Stimulated activated CD4-positive, alpha-beta T cell treated with anti-CD3 and anti-CD28 coated beads, Interleukin-1b, Interleukin-23, amount 100 ng/mL, for 48 hours (primary cell): ENCODE measurements at regions not wholly inside any gene's neighbourhood (a gene's known extent, or its start where the extent isn't known, plus 50 kb on each side); places are given as distances from the start of the nearest gene placed in this dataset.

Experiments used
- DNase-seq: peaks from one replicate; pipeline ENCODE4 v3.0.0-alpha.2; 2020

DNA sequence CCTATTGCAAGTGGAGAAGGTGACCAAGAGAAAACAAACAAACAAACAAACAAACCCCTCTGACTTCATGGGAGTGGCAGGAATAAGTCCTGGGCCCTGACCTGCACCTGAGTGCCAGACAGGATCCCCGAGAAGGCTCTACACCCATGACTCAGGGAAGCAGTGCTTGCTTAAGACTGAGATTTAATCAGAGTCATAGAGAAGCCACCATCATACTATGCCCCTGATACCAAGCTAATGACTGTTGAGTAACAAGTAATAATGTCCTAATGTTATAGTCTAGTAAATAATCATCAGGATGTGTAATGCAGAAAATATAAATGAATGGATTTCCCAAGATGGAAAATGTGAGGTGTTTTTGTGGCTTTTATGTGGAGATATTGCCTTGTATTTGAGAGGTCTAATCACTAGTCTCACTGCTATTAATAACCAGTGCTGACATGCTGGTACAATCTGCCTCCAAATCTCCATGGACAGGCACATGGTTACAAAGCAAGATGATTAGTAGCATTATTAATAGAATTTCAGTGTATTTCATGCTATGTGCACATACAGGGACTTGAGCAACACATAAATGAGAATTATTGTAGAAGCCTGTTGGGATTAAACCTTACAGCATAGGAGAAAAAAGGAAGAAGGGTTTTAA, 1290.9 kb downstream of the MRPL39 start:
- no peak for DNase-seq

- no peak for DNase-seq
Measured at GRCh38 chr21:24310788-24311187, 1296.5 kb downstream of the MRPL39 start.

DNA sequence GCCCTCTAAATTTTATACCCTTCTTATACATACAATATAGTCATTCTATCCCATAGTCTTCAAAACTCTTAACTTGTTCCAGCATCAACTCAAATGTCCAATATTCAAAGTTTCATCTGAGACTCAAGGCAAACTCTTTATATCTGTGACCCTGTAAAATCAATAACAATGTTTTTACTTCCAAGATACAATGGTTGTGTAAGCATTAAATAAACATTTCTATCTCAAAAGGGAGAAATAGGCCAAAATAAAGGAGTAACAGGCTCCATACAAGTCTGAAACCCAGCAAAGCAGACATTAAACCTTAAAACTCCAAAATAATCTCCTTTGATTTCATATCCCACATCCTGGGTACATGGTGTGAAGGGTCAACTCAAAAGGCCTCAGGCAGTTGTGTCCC, 1299.1 kb downstream of the MRPL39 start:
- no peak for DNase-seq

DNA sequence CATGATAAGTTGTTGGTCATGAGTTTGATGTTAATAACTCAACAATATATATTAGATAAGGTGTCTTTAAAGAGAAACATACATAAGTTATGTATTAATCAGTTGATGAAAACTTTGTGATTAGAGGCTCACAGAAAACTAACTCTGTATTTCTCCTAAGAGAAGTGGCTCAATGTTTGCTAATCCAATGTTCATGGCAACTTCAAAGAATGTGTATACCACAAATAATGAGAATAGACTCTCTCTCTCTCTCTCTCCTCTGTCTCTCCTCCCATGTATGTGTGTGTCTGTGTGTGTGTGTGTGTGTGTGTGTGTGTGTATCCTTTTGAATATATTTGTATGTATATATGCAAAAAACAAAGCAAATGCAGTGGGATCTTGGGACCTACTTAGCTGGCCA, 1304.9 kb downstream of the MRPL39 start:
- DNase-seq, result no peak

GRCh38 chr21:24298040-24298439, 1309.2 kb downstream of the MRPL39 start:
- no peak for DNase-seq

GRCh38 chr21:24294171-24294570, 1313.1 kb downstream of the MRPL39 start:
- DNase-seq, result no peak

GRCh38 chr21:24290151-24290833, 1317.0 kb downstream of the MRPL39 start:
- peak; percentile 18 for DNase-seq

DNA sequence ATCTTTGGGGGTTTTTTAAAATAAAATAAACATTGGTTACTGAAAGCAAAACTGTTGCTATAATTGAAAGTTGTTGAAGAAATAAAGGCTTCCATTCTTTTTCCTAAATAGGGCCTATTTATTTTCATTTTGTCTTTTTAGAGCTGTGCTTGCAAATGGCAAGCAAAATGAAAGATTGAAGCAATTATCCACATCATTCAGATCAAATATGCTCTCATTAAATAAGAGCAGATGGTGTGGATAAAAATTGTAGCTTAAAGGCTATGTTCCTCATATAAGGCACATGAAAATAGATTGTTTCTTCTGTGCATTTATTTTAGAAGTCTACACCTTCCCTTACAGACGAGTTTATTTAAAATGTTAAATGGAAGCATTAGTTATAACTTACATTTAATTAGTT, 1317.7 kb downstream of the MRPL39 start:
- no peak for DNase-seq

GRCh38 chr21:24280596-24280995, 1326.7 kb downstream of the MRPL39 start:
- DNase-seq, result no peak

GRCh38 chr21:24278711-24279110, 1328.6 kb downstream of the MRPL39 start:
- DNase-seq, result no peak

- DNase-seq, result no peak
Measured at GRCh38 chr21:24276204-24276603, 1331.1 kb downstream of the MRPL39 start.

GRCh38 chr21:24275616-24276015, 1331.7 kb downstream of the MRPL39 start:
- no peak for DNase-seq

- DNase-seq, result no peak
Measured at GRCh38 chr21:24272521-24272938, 1334.8 kb downstream of the MRPL39 start.

GRCh38 chr21:24265987-24266386, 1341.3 kb downstream of the MRPL39 start:
- no peak for DNase-seq

DNA sequence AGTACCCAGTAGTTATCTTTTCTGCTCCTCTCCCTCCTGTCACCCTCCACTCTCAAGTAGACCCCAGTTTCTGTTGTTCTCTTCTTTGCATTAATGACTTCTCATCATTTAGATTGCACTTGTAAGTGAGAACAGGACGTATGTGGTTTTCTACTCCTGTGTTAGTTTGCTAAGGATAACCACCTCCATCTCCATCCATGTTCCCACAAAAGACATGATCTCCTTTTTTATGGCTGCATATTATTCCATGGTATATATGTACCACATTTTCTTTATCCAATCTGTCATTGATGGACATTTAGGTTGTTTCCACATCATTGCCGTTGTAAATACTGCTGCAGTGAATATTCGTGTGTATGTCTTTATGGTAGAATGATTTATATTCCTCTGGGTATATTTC, 1346.5 kb downstream of the MRPL39 start:
- no peak for DNase-seq

GRCh38 chr21:24259241-24259640, 1348.0 kb downstream of the MRPL39 start:
- DNase-seq, result no peak

GRCh38 chr21:24255591-24255990, 1351.7 kb downstream of the MRPL39 start:
- no peak for DNase-seq

DNA sequence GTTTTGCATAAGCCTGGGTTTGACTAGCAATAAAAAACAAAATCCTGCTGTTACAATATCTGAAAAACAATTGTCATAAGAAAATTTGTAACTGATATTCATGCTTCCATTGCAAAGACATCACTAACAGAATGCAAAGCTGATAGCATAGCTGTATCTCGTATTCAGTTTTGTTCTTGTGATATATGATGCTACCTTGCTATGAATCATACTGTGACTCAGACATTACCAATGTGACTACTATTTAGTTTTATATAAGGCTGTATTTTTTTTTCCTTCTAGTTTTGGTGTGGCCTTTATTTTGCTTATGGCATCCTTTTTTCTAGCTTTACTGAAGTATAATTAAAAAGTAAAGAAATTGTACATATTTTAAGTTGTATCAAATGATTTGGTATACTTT, 1381.8 kb downstream of the MRPL39 start:
- no peak for DNase-seq

DNA sequence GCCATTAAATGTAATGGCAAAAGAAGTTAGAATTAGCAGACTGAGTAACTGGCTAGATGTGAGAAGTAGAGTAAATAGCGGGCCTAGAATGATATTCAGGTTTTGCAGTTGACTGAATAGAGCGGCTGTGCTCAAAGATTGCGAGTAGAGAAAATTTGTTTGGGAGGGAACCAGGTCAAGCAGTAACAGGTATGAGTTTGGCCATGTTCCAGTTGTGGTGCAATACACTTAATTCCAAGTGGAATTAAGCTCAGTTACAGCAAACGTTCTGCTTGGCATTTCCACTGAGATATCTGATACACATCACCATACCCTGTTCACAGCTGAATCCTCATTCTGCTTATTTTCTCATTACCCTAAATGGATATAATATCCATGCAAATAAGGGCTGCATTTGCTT, 1382.9 kb downstream of the MRPL39 start:
- no peak for DNase-seq

- no peak for DNase-seq
Measured at GRCh38 chr21:24223624-24224023, 1383.7 kb downstream of the MRPL39 start.

DNA sequence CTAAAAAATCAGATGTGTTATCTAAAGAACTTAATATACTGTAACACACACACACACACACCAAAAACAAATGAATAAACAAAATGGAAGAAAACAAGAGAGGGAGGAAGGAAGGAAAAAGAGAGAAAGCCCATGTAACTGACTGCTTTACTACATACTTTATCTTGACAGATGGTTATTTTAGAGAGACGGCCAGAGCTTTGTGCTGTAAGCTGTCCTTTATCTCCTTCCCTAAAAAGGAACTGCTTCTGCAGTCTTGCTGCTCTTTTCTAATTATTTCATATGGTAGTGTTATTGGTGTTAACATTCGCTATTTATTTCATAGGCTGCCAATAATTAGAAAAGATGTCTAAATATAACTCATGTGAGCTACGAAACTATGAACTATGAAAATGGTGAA, 1384.6 kb downstream of the MRPL39 start:
- DNase-seq, result no peak

- no peak for DNase-seq
Measured at GRCh38 chr21:24220446-24220845, 1386.8 kb downstream of the MRPL39 start.

- no peak for DNase-seq
Measured at GRCh38 chr21:24217151-24217550, 1390.1 kb downstream of the MRPL39 start.

GRCh38 chr21:24210130-24210529, 1397.2 kb downstream of the MRPL39 start:
- no peak for DNase-seq
